Renal cortex interstitium (tissue), 11 donors: ENCODE measurements at regions not wholly inside any gene's neighbourhood (a gene's known extent, or its start where the extent isn't known, plus 50 kb on each side); places are given as distances from the start of the nearest gene placed in this dataset.
"Not testable (repeated sequence)": the region's sequence is repeated elsewhere in the genome, so short reads cannot be mapped to it uniquely, and the experiment has no call there.

ENCODE experiments used
- DNase-seq, 11 donors: peaks; one replicate each; pipeline ENCODE4 v3.0.0-alpha.2; 2013; ENCODE audit warnings: low read depth in 9 of 11, low spot score in 4 of 11; ENCODE audit errors: extremely low read depth in 1 of 11

- no peak for DNase-seq
These were observed 100.8 kb downstream of the TNFAIP3 start for GRCh38 chr6:137967689-137968454.

- DNase-seq, result no peak
These were observed 101.4 kb downstream of the TNFAIP3 start for GRCh38 chr6:137968455-137968804.

- DNase-seq, result no peak
These were observed 101.8 kb downstream of the TNFAIP3 start for GRCh38 chr6:137968901-137969300.

GRCh38 chr6:137969874-137970273 lies 102.8 kb downstream of the TNFAIP3 start:
- DNase-seq, result no peak

GRCh38 chr6:137970368-137970767 lies 103.3 kb downstream of the TNFAIP3 start:
- DNase-seq, result no peak

GRCh38 chr6:137973201-137973600 lies 106.1 kb downstream of the TNFAIP3 start:
- DNase-seq, result no peak

- no peak for DNase-seq
These were observed 108.3 kb downstream of the TNFAIP3 start for GRCh38 chr6:137975188-137975940.

GRCh38 chr6:137976430-137976829 lies 109.4 kb downstream of the TNFAIP3 start:
- DNase-seq, result no peak

- DNase-seq, result no peak
These were observed 110.1 kb downstream of the TNFAIP3 start for GRCh38 chr6:137977206-137977605.

- DNase-seq, result no peak
These were observed 110.8 kb downstream of the TNFAIP3 start for GRCh38 chr6:137977814-137978213.

- DNase-seq, result no peak
These were observed 111.3 kb downstream of the TNFAIP3 start for GRCh38 chr6:137978252-137978896.

- DNase-seq, result not testable (repeated sequence)
These were observed 112.2 kb downstream of the TNFAIP3 start for GRCh38 chr6:137979263-137979662.

GRCh38 chr6:137980777-137981176 lies 113.7 kb downstream of the TNFAIP3 start:
- no peak for DNase-seq

- no peak for DNase-seq
These were observed 114.7 kb downstream of the TNFAIP3 start for GRCh38 chr6:137981758-137982157.

- no peak for DNase-seq
These were observed 115.5 kb downstream of the TNFAIP3 start for GRCh38 chr6:137982418-137983189.

- DNase-seq, result no peak
These were observed 116.2 kb downstream of the TNFAIP3 start for GRCh38 chr6:137983269-137983668.

GRCh38 chr6:137989664-137990063 lies 117.6 kb downstream of the PERP start:
- no peak for DNase-seq

GRCh38 chr6:137995371-137995770 lies 111.8 kb downstream of the PERP start:
- no peak for DNase-seq

GRCh38 chr6:137998461-137999019 lies 108.7 kb downstream of the PERP start:
- no peak for DNase-seq
